Spleen (tissue), 11 donors: ENCODE measurements at regions not wholly inside any gene's neighbourhood (a gene's known extent, or its start where the extent isn't known, plus 50 kb on each side); places are given as distances from the start of the nearest gene placed in this dataset.
A peak's percentile ranks its signal among the peaks of the same experiment; 100 is the strongest.

Source experiments
- DNase-seq: peaks from one replicate; pipeline ENCODE4 v3.0.0-alpha.2; 2020
- H3K27ac ChIP-seq, 8 donors: fragments of 200-600 bp; sonication (generic) in 7 of 8; 1 replicate in 4 of 8; 2 replicates in 4 of 8; pipeline versions ENCODE4 v1.5.0 to v1.8.0; 2016 to 2021; ENCODE audit warnings: inconsistent platforms in 4 of 8, mild to moderate bottlenecking in 4 of 8, moderate library complexity in 1 of 8
- H3K27me3 ChIP-seq, 7 donors: fragments of 200-600 bp; sonication (generic) in 6 of 7; replicated peaks in 1 of 7; 1 replicate in 4 of 7; 2 replicates in 3 of 7; pipeline versions ENCODE4 v1.5.0 to v1.8.0; 2016 to 2021; ENCODE audit warnings: inconsistent platforms in 3 of 7, mild to moderate bottlenecking in 1 of 7
- H3K36me3 ChIP-seq, 6 donors: fragments of 200-600 bp; sonication (generic) in 5 of 6; 1 replicate in 4 of 6; 2 replicates in 2 of 6; pipeline versions ENCODE4 v1.5.0 to v1.8.0; 2016 to 2021; ENCODE audit warnings: inconsistent platforms in 2 of 6
- H3K4me1 ChIP-seq, 6 donors: fragments of 200-600 bp; sonication (generic) in 5 of 6; 1 replicate in 3 of 6; 2 replicates in 3 of 6; pipeline versions ENCODE4 v1.5.0 to v1.8.0; 2016 to 2021; ENCODE audit warnings: inconsistent platforms in 3 of 6
- H3K4me3 ChIP-seq, 8 donors: fragments of 200-600 bp; sonication (generic) in 7 of 8; 1 replicate in 4 of 8; 2 replicates in 4 of 8; pipeline versions ENCODE4 v1.5.0 to v1.8.0; 2016 to 2021; ENCODE audit warnings: inconsistent platforms in 4 of 8, mild to moderate bottlenecking in 4 of 8, moderate library complexity in 2 of 8
- H3K9me3 ChIP-seq, 8 donors: fragments of 200-600 bp; sonication (generic) in 7 of 8; 1 replicate in 4 of 8; 2 replicates in 4 of 8; pipeline versions ENCODE4 v1.5.0 to v1.8.0; 2016 to 2021; ENCODE audit warnings: inconsistent platforms in 4 of 8
- CTCF ChIP-seq, 11 experiments: fragments of 200-600 bp in 7 of 11; fragments of 450-650 bp in 4 of 11; sonication (generic) in 4 of 11; IDR thresholded peaks in 8 of 11; conservative IDR thresholded peaks in 3 of 11; 1 replicate in 7 of 11; 2 replicates in 4 of 11; pipeline versions ENCODE4 v1.4.0 to v1.8.0; 2016 to 2021; ENCODE audit warnings: antibody characterized with exemption in 11 of 11, inconsistent platforms in 4 of 11, mild to moderate bottlenecking in 1 of 11
- POLR2A ChIP-seq, 3 donors: fragments of 450-650 bp; IDR thresholded peaks; one replicate each; pipeline ENCODE4 v1.5.1; 2017; ENCODE audit warnings: antibody characterized with exemption in 3 of 3, mild to moderate bottlenecking in 1 of 3
- POLR2AphosphoS5 ChIP-seq, 3 donors: sonication (generic); formaldehyde crosslinking; IDR thresholded peaks; one replicate each; pipeline ENCODE4 v1.5.1; 2017; ENCODE audit warnings: antibody characterized with exemption in 3 of 3
- WGBS, 5 donors: extraction: QIAGEN DNeasy Blood & Tissue Kit in 3 of 5; methylation state at CpG; one replicate each; pipeline versions ENCODE4 v1.1.5 to v1.1.7; 2013 to 2018; 5-methylcytosine and 5-hydroxymethylcytosine counted together
- intact Hi-C: fragments of 100-400 bp; cut with DNase I; formaldehyde crosslinking; loops from one replicate; pipeline ENCODE4 v1.15.0; 2023; ENCODE audit warnings: low total_unique reads
- donor health status: healthy with polysubstance abuse.
- donor health status: DM: no; HTN: no; CAD: no; lungs with moderate emphysema.
- donor health status: DM: no; HTN: no; CAD: no.
- donor health status: Bipolar disorder and iron deficiency.
- donor health status: healthy.
- donor health status: DM: no; HTN: no; CAD: no.
- donor health status: DM: yes; HTN: yes; CAD: no.

- 83 to 93% (median 89%) methylated on average over 11 of the region's 11 CpGs for WGBS, 5 donors
- Histone ChIP-seq H3K4me1 (peaks cover 0 to 6% (median 2%) of the 10 kb centered on the region in 6 donors), H3K36me3 (no peaks in the 10 kb centered on the region), H3K9me3 (no peaks in the 10 kb centered on the region), H3K27me3 (no peaks in the 10 kb centered on the region), H3K4me3 (no peak overlapping the region), H3K27ac (no peak overlapping the region)
- TF ChIP-seq POLR2A (IDR thresholded peaks at IDR 0.05), result no peak
- no peak for TF ChIP-seq CTCF (IDR thresholded peaks at IDR 0.05 in 8 of 11, conservative IDR thresholded peaks at IDR 0.05 in 3 of 11)
- no peak for DNase-seq
- intact Hi-C loops, result no loop called here
Observed at GRCh38 chr2:7999683-8000476, 682.0 kb upstream of the ID2 start.

GRCh38 chr2:8000870-8001269, 681.0 kb upstream of the ID2 start:
- TF ChIP-seq POLR2A (IDR thresholded peaks at IDR 0.05), result no peak
- peak in 3 of 11 experiments; percentile 15 to 20 (median 15) for TF ChIP-seq CTCF (IDR thresholded peaks at IDR 0.05 in 8 of 11, conservative IDR thresholded peaks at IDR 0.05 in 3 of 11)
- no peak for TF ChIP-seq POLR2AphosphoS5 (IDR thresholded peaks at IDR 0.05)
- no peaks in the 10 kb centered on the region for H3K27me3 ChIP-seq
- H3K27ac ChIP-seq, result no peak overlapping the region
- WGBS, 5 donors, result 88 to 100% (median 91%) methylated on average over 1 of the region's 1 CpG
- intact Hi-C loops, result no loop called here
- H3K9me3 ChIP-seq, result no peaks in the 10 kb centered on the region
- H3K4me3 ChIP-seq, result no peak overlapping the region
- H3K36me3 ChIP-seq, result no peaks in the 10 kb centered on the region
- DNase-seq, result no peak
- H3K4me1 ChIP-seq, result peaks cover 0 to 6% (median 2%) of the 10 kb centered on the region in 6 donors

- H3K27me3 ChIP-seq, result no peaks in the 10 kb centered on the region
- H3K36me3 ChIP-seq, result no peaks in the 10 kb centered on the region
- 74 to 87% (median 81%) methylated on average over 8 of the region's 8 CpGs for WGBS, 5 donors
- DNase-seq, result no peak
- no peak overlapping the region for H3K27ac ChIP-seq
- H3K4me1 ChIP-seq, result peaks cover 0 to 6% (median 2%) of the 10 kb centered on the region in 6 donors
- no peak for TF ChIP-seq POLR2AphosphoS5 (IDR thresholded peaks at IDR 0.05)
- no peak for TF ChIP-seq CTCF (IDR thresholded peaks at IDR 0.05 in 8 of 11, conservative IDR thresholded peaks at IDR 0.05 in 3 of 11)
- no peak for TF ChIP-seq POLR2A (IDR thresholded peaks at IDR 0.05)
- H3K9me3 ChIP-seq, result no peaks in the 10 kb centered on the region
- intact Hi-C loops, result no loop called here
- H3K4me3 ChIP-seq, result no peak overlapping the region
Observed at GRCh38 chr2:8002765-8003393, 679.0 kb upstream of the ID2 start.

- no peak for TF ChIP-seq POLR2AphosphoS5 (IDR thresholded peaks at IDR 0.05)
- TF ChIP-seq CTCF (IDR thresholded peaks at IDR 0.05 in 8 of 11, conservative IDR thresholded peaks at IDR 0.05 in 3 of 11), result no peak
- TF ChIP-seq POLR2A (IDR thresholded peaks at IDR 0.05), result no peak
- no peak for DNase-seq
- peaks cover 0 to 6% (median 2%) of the 10 kb centered on the region in 6 donors for H3K4me1 ChIP-seq
- no peak overlapping the region for H3K27ac ChIP-seq
- H3K27me3 ChIP-seq, result no peaks in the 10 kb centered on the region
- no peaks in the 10 kb centered on the region for H3K9me3 ChIP-seq
- intact Hi-C loops, result no loop called here
- H3K36me3 ChIP-seq, result no peaks in the 10 kb centered on the region
- H3K4me3 ChIP-seq, result no peak overlapping the region
- WGBS, 5 donors, result 77 to 89% (median 87%) methylated on average over 13 of the region's 13 CpGs
Observed at GRCh38 chr2:8003462-8004075, 678.3 kb upstream of the ID2 start.
